HL-60/S4 treated with phorbol 12-myristate 13-acetate at 8.2 ng/mL for 4 days and 3 days (cell line): ENCODE measurements at regions not wholly inside any gene's neighbourhood (a gene's known extent, or its start where the extent isn't known, plus 50 kb on each side); places are given as distances from the start of the nearest gene placed in this dataset.
"Not testable (repeated sequence)": the region's sequence is repeated elsewhere in the genome, so short reads cannot be mapped to it uniquely, and the experiment has no call there.

Experiments
- in situ Hi-C: fragments of 300-500 bp; cut with MboI; formaldehyde crosslinking; loops from 2 replicates; pipeline ENCODE4 v1.15.0; 2022; ENCODE audit warnings: low sequenced_read_pairs

- in situ Hi-C loops: no loop called here
Observed at GRCh38 chr9:71286146-71286545, 164.7 kb upstream of the TRPM3 start.

DNA sequence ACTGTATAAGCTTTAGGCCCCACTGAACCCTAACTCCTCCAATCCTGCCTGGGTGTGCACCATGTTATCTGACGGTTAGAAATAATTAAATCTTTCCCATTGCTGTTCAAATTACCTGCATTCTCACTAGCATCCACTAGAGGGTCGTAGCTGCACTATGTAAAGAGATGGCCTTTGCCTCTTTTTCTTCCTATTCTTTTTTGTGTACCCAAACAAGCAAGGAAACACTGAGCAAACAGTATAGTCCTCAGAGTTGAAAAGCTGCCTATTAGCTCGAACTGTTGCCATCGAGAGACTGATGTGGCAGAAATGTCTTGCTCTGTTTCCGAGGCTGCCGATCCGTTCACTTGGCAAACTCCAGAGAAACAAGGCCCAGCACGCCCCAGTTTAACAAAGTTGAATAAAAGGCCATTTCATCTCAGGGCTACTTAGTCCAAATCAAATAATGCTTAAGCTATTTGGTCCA, 163.8 kb upstream of the TRPM3 start:
- in situ Hi-C loops: no loop called here

DNA sequence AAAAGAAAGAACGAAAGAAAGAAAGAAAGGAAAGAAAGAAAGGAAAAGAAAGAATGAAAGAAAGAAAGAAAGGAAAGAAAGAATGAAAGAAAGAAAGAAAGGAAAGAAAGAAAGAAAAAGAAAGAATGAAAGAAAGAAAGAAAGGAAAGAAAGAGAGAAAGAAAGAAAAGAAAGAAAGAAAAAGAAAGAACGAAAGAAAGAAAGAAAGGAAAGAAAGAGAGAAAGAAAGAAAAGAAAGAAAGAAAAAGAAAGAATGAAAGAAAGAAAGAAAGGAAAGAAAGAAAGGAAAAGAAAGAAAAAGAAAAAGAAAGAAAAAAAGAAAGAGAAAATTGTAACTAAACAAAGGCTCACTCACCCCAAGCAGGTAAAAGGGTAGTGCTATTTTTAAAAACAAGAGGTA, 160.7 kb upstream of the TRPM3 start:
- in situ Hi-C loops: not testable (repeated sequence)

DNA sequence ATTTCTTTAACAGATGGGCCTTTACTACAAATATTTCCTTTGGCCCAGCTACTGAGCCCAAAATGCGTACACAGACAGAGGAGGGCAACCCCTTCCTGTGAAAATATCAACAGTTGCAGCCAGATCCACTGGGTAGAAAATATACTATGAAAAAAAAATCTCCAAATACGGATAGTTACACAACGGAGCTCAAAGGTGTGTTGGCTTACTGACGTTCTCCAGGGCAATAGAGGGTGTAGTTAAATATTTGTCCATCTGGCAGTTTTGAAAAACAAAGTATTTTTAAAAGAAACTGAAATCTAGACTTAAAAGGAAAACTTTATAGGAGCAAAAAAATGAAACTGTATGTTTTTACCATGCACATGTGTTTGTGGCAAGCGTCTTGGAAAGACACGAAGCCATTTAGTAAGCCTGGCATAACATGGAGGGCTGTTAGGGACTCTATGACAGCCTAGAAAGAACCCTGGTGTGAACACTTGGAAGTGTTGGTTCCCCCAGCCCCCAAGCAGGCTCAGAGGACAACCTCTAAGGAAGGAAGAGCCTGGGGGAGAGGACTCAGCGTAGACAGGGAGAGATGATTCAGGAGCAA, 157.8 kb upstream of the TRPM3 start:
- in situ Hi-C loops: no loop called here

DNA sequence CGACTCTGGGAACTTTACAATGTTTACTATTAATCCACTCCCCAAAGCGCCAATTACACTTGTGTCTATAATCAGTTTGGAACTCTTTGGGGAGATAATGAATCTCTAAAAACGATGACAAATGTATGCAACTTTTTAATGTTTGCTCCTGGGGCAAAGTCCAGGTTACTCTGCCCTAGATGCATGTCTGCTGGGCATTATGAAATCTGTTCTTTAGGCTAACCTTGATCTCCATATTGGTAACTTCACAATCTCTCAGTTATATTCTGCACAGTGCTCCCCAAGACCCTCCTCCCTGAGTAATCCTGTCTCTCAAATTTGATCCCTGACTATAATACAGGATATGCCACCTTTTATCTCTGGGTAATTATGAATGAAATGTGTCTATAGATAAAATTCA, 152.2 kb upstream of the TRPM3 start:
- in situ Hi-C loops: no loop called here

GRCh38 chr9:71271602-71272001, 150.2 kb upstream of the TRPM3 start:
- in situ Hi-C loops: no loop called here

GRCh38 chr9:71270554-71270953, 149.1 kb upstream of the TRPM3 start:
- in situ Hi-C loops: no loop called here

GRCh38 chr9:71269859-71270258, 148.4 kb upstream of the TRPM3 start:
- in situ Hi-C loops: no loop called here

DNA sequence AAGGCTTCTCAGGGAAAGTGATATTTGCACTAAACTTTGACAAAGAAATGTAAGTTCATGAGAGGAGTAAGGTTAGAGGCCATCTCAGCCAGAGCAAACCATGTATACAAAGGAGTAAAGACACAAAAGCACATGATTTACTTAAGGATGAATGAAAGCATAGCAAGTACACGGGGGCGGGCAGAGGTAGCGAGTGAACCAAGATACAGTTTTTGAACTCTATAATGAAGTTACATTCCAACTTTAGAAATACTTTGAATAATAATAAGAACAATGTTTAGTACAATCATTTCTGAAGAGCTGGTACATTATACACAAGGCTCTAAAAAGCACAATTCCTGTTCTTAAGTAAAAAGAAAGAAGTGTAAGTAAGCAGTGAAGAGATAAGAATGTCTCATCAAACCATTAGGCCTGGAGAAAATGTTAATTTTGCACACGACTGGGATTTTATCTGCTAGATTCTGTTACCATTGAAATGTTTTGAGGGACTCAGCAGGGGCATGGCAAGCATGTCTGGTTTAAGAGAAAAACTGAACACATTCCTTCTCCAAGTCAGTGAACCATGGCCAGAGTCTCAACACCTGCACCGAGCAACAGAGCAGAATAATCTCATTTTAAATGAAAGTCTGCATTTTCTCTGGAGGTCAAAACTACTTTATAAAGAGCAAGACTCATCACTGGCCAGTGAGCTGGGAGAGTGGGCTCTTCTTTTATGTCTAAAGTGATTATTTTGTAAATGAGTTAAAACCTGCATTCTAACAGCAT, 147.6 kb upstream of the TRPM3 start:
- in situ Hi-C loops: no loop called here

GRCh38 chr9:71263451-71263850, 142.0 kb upstream of the TRPM3 start:
- in situ Hi-C loops: no loop called here

- in situ Hi-C loops: not testable (repeated sequence)
Observed at GRCh38 chr9:71260419-71260818, 139.0 kb upstream of the TRPM3 start.

DNA sequence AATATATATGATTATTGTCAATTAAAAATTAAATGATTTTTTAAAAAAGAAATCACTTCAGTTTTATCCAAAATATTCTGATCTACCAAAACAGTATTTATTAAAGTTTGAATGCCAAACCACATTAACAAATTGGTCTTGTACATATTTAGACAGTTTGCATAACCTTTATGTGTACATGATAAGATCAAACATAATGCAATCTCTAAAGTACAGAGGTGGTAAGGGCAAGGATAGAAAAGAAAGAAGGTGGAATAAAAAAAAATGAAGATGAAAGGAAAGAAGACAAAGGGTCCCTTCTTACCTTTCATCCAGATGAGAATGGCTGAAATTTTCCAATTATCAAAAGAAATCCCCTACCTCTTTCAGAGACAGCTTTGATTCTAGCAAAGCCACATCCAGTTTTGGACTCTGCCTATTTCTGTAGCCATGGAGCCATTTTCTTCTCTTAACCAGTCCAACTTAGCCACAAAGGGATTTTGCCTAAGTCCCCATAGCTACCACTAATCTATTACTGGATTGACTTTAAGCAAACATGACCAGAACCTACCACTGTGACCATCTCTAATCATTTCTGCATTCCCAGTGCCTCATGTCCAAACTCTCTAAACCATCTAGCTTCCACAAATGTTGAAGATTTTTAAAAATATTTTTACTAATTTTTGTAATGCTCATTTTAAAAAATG, 133.3 kb upstream of the TRPM3 start:
- in situ Hi-C loops: no loop called here

DNA sequence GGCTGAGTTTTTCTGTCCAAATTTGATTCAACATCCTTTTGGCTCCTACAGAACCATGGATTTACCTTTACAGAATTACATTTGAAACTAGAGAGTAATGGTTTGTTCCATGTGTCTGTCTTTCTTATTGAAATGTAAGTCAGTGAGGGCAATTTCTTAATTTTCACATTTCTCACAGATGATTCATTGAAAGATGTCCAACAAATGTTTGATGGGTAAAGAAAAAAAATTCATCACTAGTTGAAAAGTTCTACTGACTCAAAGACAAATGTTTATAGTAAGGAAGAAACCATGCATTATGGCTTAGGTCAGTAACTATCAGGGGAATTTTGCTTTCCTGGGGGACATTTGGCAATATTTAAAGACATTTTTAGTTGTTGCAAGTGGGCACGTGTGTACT, 131.6 kb upstream of the TRPM3 start:
- in situ Hi-C loops: no loop called here

- in situ Hi-C loops: no loop called here
Observed at GRCh38 chr9:71250581-71250980, 129.2 kb upstream of the TRPM3 start.

DNA sequence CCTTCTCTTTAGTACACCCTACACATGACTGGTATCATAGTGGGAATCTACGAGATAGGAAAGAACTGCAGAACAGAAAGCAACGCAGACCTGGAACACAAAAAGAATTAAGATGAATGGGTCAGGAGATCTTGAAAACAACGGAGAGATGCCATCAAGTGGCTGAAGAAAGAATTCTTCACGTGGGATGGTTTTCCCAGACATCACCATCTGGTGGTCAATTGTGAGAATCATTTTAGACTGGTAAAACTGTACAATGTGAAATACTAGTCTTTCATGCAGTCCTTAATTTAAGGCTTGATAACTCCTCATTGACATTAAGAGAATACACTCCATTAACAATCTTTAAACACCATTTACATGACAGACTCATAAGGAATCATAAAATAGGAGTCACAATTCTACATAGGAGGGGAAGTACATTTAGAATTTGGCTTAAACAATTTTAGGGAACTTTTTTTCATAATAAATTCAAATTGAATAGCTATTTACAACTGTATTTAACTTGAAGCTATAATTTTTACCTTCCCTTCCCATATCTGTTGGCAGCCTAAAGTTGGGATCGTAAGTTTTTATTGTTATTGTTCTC, 128.4 kb upstream of the TRPM3 start:
- in situ Hi-C loops: no loop called here

GRCh38 chr9:71245651-71246050, 124.2 kb upstream of the TRPM3 start:
- in situ Hi-C loops: no loop called here

- in situ Hi-C loops: no loop called here
Observed at GRCh38 chr9:71243951-71244350, 122.5 kb upstream of the TRPM3 start.

- in situ Hi-C loops: no loop called here
Observed at GRCh38 chr9:71242081-71242480, 120.7 kb upstream of the TRPM3 start.

DNA sequence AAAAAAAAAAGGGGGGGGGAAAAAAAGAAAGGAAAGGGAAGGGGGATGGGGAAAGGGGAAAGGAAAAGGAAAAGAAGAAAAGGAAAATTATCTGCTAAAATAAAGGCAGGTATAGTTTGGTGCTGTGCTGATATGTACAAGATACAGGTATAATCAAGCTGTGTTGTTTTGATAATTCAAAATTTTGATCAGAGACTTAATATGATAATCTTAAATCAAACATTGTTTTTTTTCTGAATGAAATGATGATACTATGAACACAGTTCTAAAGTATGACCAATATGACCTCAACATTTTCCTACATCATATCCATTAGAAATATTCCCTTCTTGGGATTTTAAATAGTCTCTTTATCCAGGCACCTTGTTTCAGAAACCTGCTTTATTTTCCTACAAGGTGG, 115.6 kb upstream of the TRPM3 start:
- in situ Hi-C loops: no loop called here

GRCh38 chr9:71233646-71234045, 112.2 kb upstream of the TRPM3 start:
- in situ Hi-C loops: no loop called here

DNA sequence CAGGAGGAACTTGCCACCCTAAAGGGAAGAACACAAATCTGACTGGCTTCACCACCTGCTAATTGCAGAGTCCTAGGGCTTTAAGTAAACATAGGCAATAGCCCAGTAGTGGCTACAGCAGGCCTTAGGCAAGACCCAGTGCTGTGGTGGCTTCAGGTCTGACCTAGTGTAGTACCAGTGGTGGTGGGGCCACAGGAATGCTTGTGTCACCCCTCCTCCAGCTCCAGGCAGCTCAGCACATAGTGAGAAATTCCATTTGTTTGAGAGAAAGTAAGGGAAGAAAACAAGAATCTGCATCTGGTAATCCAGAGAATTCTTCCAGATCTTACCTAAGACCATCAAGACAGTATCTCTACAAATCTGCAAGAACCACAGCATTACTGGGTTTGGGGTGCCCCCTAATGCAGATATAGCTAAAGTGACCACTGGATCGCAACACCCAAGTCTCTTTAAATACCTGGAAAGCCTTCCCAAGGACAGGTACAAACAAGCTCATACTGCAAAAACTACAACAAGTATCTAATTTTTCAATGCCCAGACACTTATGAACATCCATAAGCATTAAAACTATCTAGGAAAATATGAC, 102.6 kb upstream of the TRPM3 start:
- in situ Hi-C loops: loop anchor here (25.0 kb wide), 1 partner anchor 88 kb away; no protein-coding TSS in a partner anchor
